CD4-positive, alpha-beta memory T cell (primary cell): ENCODE measurements at regions not wholly inside any gene's neighbourhood (a gene's known extent, or its start where the extent isn't known, plus 50 kb on each side); places are given as distances from the start of the nearest gene placed in this dataset.

Experiments
- CTCF ChIA-PET: fragments of 350-600 bp; sonication (Branson Sonifier 250); formaldehyde crosslinking; loops from one replicate; lab custom pipeline; 2021; ENCODE audit warnings: inconsistent platforms; ENCODE audit not compliant: partially characterized antibody; lab: Charles Lee
- POLR2A ChIA-PET: fragments of 350-600 bp; sonication (Branson Sonifier 250); formaldehyde crosslinking; loops from one replicate; lab custom pipeline; 2021; ENCODE audit not compliant: partially characterized antibody; lab: Charles Lee
- DNase-seq, 5 donors: peaks; one replicate each; pipeline versions ENCODE4 v3.0.0 to v3.0.0-alpha.2; 2020 to 2022; ENCODE audit warnings: mixed read lengths in 1 of 5
- H3K27ac ChIP-seq: one replicate; pipeline ENCODE4 v1.7.0; 2013; ENCODE audit warnings: low read depth, low read length
- H3K27me3 ChIP-seq: 2 replicates; pipeline ENCODE4 v1.7.0; 2013; ENCODE audit warnings: mild to moderate bottlenecking, low read length, moderate library complexity; ENCODE audit not compliant: insufficient read depth
- H3K36me3 ChIP-seq: 2 replicates; pipeline ENCODE4 v1.7.0; 2013; ENCODE audit warnings: mild to moderate bottlenecking, low read length, moderate library complexity; ENCODE audit not compliant: insufficient read depth
- H3K4me1 ChIP-seq: 2 replicates; pipeline ENCODE4 v1.7.0; 2013; ENCODE audit warnings: mild to moderate bottlenecking, low read length, moderate library complexity; ENCODE audit not compliant: insufficient read depth
- H3K4me3 ChIP-seq, 2 donors: one replicate each; pipeline ENCODE4 v1.7.0; 2013; ENCODE audit warnings: low read length in 2 of 2, mild to moderate bottlenecking in 1 of 2
- H3K9me3 ChIP-seq, 2 donors: one replicate each; pipeline ENCODE4 v1.7.0; 2013; ENCODE audit warnings: low read length in 2 of 2, control low read depth in 1 of 2; ENCODE audit not compliant: control insufficient read depth in 1 of 2
- H3K27ac Mint-ChIP-seq, 7 donors: one replicate each; pipeline ENCODE4 v1.8.0; 2020 to 2021; ENCODE audit warnings: mixed read lengths in 7 of 7, mild to moderate bottlenecking in 6 of 7, inconsistent platforms in 3 of 7, moderate library complexity in 3 of 7
- H3K27me3 Mint-ChIP-seq, 2 donors: one replicate each; pipeline ENCODE4 v1.8.0; 2020 to 2021; ENCODE audit warnings: mixed read lengths in 2 of 2
- H3K36me3 Mint-ChIP-seq, 2 donors: one replicate each; pipeline ENCODE4 v1.8.0; 2020 to 2021; ENCODE audit warnings: mixed read lengths in 2 of 2, inconsistent platforms in 1 of 2, mild to moderate bottlenecking in 1 of 2
- H3K4me1 Mint-ChIP-seq, 4 donors: one replicate each; pipeline ENCODE4 v1.8.0; 2020 to 2021; ENCODE audit warnings: mixed read lengths in 4 of 4, mild to moderate bottlenecking in 1 of 4
- H3K4me3 Mint-ChIP-seq, 8 donors: one replicate each; pipeline ENCODE4 v1.8.0; 2020 to 2021; ENCODE audit warnings: mixed read lengths in 8 of 8, mild to moderate bottlenecking in 7 of 8, moderate library complexity in 6 of 8, inconsistent platforms in 3 of 8
- H3K9me3 Mint-ChIP-seq, 8 donors: one replicate each; pipeline ENCODE4 v1.8.0; 2020 to 2021; ENCODE audit warnings: mixed read lengths in 8 of 8, mild to moderate bottlenecking in 5 of 8, inconsistent platforms in 3 of 8, moderate library complexity in 1 of 8
- intact Hi-C: fragments of 100-400 bp; cut with micrococcal nuclease; formaldehyde crosslinking; loops from one replicate; pipeline ENCODE4 v1.15.1; 2023

- Mint-ChIP-seq H3K27me3 (peaks cover 10 to 17% of the 10 kb centered on the region in 2 donors), H3K27ac (no peak overlapping the region), H3K4me1 (no peaks in the 10 kb centered on the region), H3K9me3 (peaks cover 0 to 2% (median 0%) of the 10 kb centered on the region in 8 donors), H3K36me3 (no peaks in the 10 kb centered on the region), H3K4me3 (no peak overlapping the region)
- Histone ChIP-seq H3K4me3 (no peak overlapping the region), H3K4me1 (no peaks in the 10 kb centered on the region), H3K27ac (no peak overlapping the region), H3K27me3 (no peaks in the 10 kb centered on the region), H3K36me3 (no peaks in the 10 kb centered on the region), H3K9me3 (no peaks in the 10 kb centered on the region)
- DNase-seq = no peak
- CTCF ChIA-PET = no interaction called here
- intact Hi-C loops = no loop called here
- POLR2A ChIA-PET = no interaction called here
Observed at GRCh38 chr20:56957737-56958553, 308.5 kb downstream of the BMP7 start.

- Histone ChIP-seq H3K36me3 (no peaks in the 10 kb centered on the region), H3K9me3 (no peaks in the 10 kb centered on the region), H3K4me1 (no peaks in the 10 kb centered on the region), H3K27ac (no peak overlapping the region), H3K4me3 (no peak overlapping the region), H3K27me3 (no peaks in the 10 kb centered on the region)
- Mint-ChIP-seq H3K4me1 (no peaks in the 10 kb centered on the region), H3K27me3 (peaks cover under 1 to 9% of the 10 kb centered on the region in 2 donors), H3K9me3 (peaks cover 0 to 7% (median 2%) of the 10 kb centered on the region in 8 donors), H3K36me3 (no peaks in the 10 kb centered on the region), H3K27ac (no peak overlapping the region), H3K4me3 (no peak overlapping the region)
- DNase-seq = no peak
- intact Hi-C loops = no loop called here
- ChIA-PET POLR2A (no interaction called here), CTCF (no interaction called here)
Observed at GRCh38 chr20:56964901-56965300, 301.5 kb downstream of the BMP7 start.

DNA sequence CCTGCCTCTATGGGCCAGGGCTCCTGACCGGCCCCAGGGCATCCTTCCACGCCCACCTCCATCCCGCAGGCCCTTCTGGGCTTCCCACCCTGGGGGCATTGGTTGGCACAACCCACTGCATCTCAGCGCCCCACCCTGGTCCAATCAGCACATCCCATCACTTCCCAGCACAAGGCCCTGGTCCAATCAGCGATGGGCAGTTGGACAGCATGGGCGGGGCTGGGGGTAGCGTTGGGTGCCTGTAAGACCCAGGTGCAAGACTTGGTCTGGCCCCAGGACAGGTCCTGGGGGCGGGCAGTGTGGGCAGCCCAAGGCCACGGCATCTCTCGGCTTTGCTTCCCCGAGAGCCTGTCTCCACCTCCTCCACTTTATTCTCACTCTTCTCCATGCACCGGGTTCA, 298.5 kb downstream of the BMP7 start:
- Histone ChIP-seq H3K9me3 (no peaks in the 10 kb centered on the region), H3K27ac (no peak overlapping the region), H3K36me3 (no peaks in the 10 kb centered on the region), H3K27me3 (peaks cover 3% of the 10 kb centered on the region), H3K4me3 (no peak overlapping the region), H3K4me1 (no peaks in the 10 kb centered on the region)
- Mint-ChIP-seq H3K27me3 (peaks cover 0 to 7% of the 10 kb centered on the region in 2 donors), H3K9me3 (peaks cover 0 to 7% (median 2%) of the 10 kb centered on the region in 8 donors), H3K4me3 (no peak overlapping the region), H3K36me3 (no peaks in the 10 kb centered on the region), H3K27ac (no peak overlapping the region), H3K4me1 (no peaks in the 10 kb centered on the region)
- ChIA-PET POLR2A (no interaction called here), CTCF (no interaction called here)
- intact Hi-C loops = no loop called here
- DNase-seq = no peak

DNA sequence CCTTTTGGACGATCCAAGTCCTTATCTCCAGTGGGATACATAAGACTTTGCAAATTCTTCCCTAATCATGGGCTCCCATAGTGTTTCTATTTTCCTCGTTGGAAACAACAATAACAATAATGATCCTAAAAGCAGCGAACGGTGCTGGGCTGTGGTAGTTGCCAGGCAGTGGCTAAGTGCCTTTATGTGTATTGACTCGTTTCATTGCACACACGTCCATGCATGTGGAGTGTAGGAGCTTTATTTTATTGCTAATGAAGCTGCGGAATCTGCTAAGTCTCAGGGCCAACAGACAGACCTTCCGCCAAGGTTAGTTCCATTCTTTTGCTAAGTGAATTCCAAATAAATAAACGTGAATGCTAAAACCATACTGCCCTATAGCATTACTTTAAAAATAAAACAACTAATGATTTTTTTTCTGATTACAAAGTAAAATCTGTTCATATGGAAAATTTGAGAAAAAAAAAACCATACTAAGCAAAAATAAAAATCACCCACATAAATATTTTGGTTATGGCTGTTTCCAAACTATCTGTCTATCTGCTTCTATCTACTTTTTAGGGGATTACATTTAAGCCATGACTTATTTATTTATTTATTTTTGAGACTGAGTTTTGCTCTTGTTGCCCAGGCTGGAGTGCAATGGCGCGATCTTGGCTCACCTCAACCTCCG, 297.9 kb downstream of the BMP7 start:
- POLR2A ChIA-PET = no interaction called here
- peaks cover 6% of the 10 kb centered on the region in 2 donors for H3K27me3 Mint-ChIP-seq

DNA sequence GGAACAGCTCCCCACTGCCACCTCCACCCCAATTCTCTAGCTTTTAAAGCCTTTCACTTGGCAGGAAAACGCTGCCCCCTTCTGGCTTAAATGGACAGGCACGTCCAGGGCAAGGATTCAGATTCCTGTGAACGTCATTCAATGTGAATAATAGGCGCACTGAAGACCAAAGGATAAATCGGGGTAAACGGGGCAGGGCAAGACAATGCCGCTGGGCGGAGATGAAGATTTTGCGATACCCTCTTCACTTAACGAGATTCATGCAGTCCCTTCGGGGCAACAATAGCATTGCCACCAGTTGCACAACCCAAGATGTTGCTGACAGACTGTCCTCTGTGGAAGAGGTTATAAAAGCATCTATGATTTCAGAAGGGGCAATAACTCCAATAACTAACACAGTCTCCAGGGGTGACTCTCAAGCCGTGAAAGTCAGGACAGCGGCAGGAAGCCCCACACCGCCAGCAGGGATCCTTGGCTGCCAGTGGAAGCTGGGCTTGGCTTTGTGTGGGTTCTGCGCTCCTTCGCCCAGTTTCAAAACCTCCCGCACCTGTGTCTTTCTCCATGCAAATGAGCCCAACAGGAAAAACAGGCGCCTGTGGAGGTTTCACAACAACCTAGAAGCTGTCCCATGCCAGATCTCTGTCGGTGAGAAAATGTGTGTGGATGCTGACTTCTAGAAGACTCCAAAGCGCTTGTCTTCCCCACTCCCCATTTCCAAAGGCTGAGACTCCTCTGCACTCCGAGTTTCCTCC, 291.8 kb downstream of the BMP7 start:
- POLR2A ChIA-PET = no interaction called here
- H3K4me3 Mint-ChIP-seq = no peak overlapping the region
- no peak overlapping the region for H3K27ac ChIP-seq
- H3K4me1 ChIP-seq = no peaks in the 10 kb centered on the region
- CTCF ChIA-PET = no interaction called here
- H3K36me3 ChIP-seq = no peaks in the 10 kb centered on the region
- no peaks in the 10 kb centered on the region for H3K36me3 Mint-ChIP-seq
- no peak overlapping the region for H3K4me3 ChIP-seq
- intact Hi-C loops = no loop called here
- H3K9me3 ChIP-seq = no peaks in the 10 kb centered on the region
- peaks cover 29 to 37% of the 10 kb centered on the region in 2 donors for H3K27me3 Mint-ChIP-seq
- no peak for DNase-seq
- H3K9me3 Mint-ChIP-seq = peaks cover 0 to 2% (median 0%) of the 10 kb centered on the region in 8 donors
- peaks cover 3% of the 10 kb centered on the region for H3K27me3 ChIP-seq
- no peaks in the 10 kb centered on the region for H3K4me1 Mint-ChIP-seq
- H3K27ac Mint-ChIP-seq = no peak overlapping the region

More for the DNA sequence above, 297.9 kb downstream of the BMP7 start:
- intact Hi-C loops = no loop called here
- Mint-ChIP-seq H3K36me3 (no peaks in the 10 kb centered on the region), H3K9me3 (peaks cover 0 to 7% (median 2%) of the 10 kb centered on the region in 8 donors), H3K27ac (no peak overlapping the region), H3K4me3 (no peak overlapping the region), H3K4me1 (no peaks in the 10 kb centered on the region)
- H3K27ac ChIP-seq = no peak overlapping the region
- no peaks in the 10 kb centered on the region for H3K4me1 ChIP-seq
- H3K9me3 ChIP-seq = no peaks in the 10 kb centered on the region
- H3K27me3 ChIP-seq = peaks cover 3% of the 10 kb centered on the region
- no peaks in the 10 kb centered on the region for H3K36me3 ChIP-seq
- no peak overlapping the region for H3K4me3 ChIP-seq
- CTCF ChIA-PET = no interaction called here
- no peak for DNase-seq

GRCh38 chr20:56975838-56976237, 290.6 kb downstream of the BMP7 start:
- intact Hi-C loops = no loop called here
- peaks cover 3% of the 10 kb centered on the region for H3K27me3 ChIP-seq

DNA sequence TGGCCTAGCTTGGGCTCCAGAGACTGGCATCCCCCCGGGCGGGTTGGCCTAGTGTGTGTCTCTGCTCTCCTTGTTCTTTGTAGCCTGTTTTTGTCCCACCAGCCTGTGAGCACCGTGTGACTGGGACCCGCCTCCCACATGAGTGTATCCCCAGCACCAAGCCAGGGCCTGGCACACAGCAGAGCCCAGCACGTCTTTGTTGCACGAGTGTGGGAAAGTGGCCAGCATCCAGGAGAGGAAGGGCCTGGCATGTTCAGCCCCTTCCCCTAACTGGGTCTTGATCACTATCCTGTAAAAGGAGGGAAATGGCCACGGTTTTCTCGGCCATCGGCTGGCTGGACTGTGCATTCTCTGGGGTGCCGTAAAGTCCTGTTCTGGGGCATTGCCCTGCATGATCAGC, 290.1 kb downstream of the BMP7 start:
- H3K9me3 Mint-ChIP-seq = peaks cover 0 to 2% (median 0%) of the 10 kb centered on the region in 8 donors
- ChIA-PET CTCF (no interaction called here), POLR2A (no interaction called here)
- H3K27ac Mint-ChIP-seq = no peak overlapping the region
- H3K36me3 Mint-ChIP-seq = no peaks in the 10 kb centered on the region
- H3K9me3 ChIP-seq = no peaks in the 10 kb centered on the region
- H3K4me3 Mint-ChIP-seq = no peak overlapping the region
- no peak overlapping the region for H3K27ac ChIP-seq
- no peaks in the 10 kb centered on the region for H3K36me3 ChIP-seq
- H3K4me3 ChIP-seq = no peak overlapping the region
- no peak for DNase-seq
- intact Hi-C loops = no loop called here
- H3K4me1 ChIP-seq = no peaks in the 10 kb centered on the region
- H3K27me3 ChIP-seq = peaks cover 3% of the 10 kb centered on the region
- H3K4me1 Mint-ChIP-seq = no peaks in the 10 kb centered on the region
- H3K27me3 Mint-ChIP-seq = peaks cover 30 to 38% of the 10 kb centered on the region in 2 donors

More at GRCh38 chr20:56975838-56976237, 290.6 kb downstream of the BMP7 start:
- Mint-ChIP-seq H3K27ac (no peak overlapping the region), H3K4me3 (no peak overlapping the region), H3K27me3 (peaks cover 29 to 37% of the 10 kb centered on the region in 2 donors), H3K9me3 (peaks cover 0 to 2% (median 0%) of the 10 kb centered on the region in 8 donors), H3K36me3 (no peaks in the 10 kb centered on the region), H3K4me1 (no peaks in the 10 kb centered on the region)
- Histone ChIP-seq H3K27ac (no peak overlapping the region), H3K9me3 (no peaks in the 10 kb centered on the region), H3K4me3 (no peak overlapping the region), H3K4me1 (no peaks in the 10 kb centered on the region), H3K36me3 (no peaks in the 10 kb centered on the region)
- ChIA-PET POLR2A (no interaction called here), CTCF (no interaction called here)
- no peak for DNase-seq
